Putamen (tissue), 1 donor: ENCODE measurements at regions not wholly inside any gene's neighbourhood (a gene's known extent, or its start where the extent isn't known, plus 50 kb on each side); places are given as distances from the start of the nearest gene placed in this dataset.
"Not testable (repeated sequence)": the region's sequence is repeated elsewhere in the genome, so short reads cannot be mapped to it uniquely, and the experiment has no call there.

Experiments
- DNase-seq: peaks from one replicate; pipeline ENCODE4 v3.0.0-alpha.2; 2016; ENCODE audit warnings: low spot score

GRCh38 chr6:26264547-26264946, 100.5 kb upstream of the BTN3A2 start:
- no peak for DNase-seq

GRCh38 chr6:26267083-26267589, 97.9 kb upstream of the BTN3A2 start:
- no peak for DNase-seq

- no peak for DNase-seq
These were observed 96.2 kb upstream of the BTN3A2 start for GRCh38 chr6:26268659-26269402.

GRCh38 chr6:26269531-26270485, 95.2 kb upstream of the BTN3A2 start:
- DNase-seq: no peak

- no peak for DNase-seq
These were observed 94.5 kb upstream of the BTN3A2 start for GRCh38 chr6:26270486-26270861.

- DNase-seq: peak; percentile 56
These were observed 93.9 kb upstream of the BTN3A2 start for GRCh38 chr6:26270903-26271667.

GRCh38 chr6:26271668-26272024, 93.4 kb upstream of the BTN3A2 start:
- no peak for DNase-seq

- DNase-seq: no peak
These were observed 92.8 kb upstream of the BTN3A2 start for GRCh38 chr6:26272171-26272637.

GRCh38 chr6:26273673-26274588, 91.1 kb upstream of the BTN3A2 start:
- no peak for DNase-seq

GRCh38 chr6:26275663-26276062, 89.3 kb upstream of the BTN3A2 start:
- no peak for DNase-seq

GRCh38 chr6:26276841-26277648, 88.0 kb upstream of the BTN3A2 start:
- DNase-seq: no peak

- DNase-seq: no peak
These were observed 86.5 kb upstream of the BTN3A2 start for GRCh38 chr6:26278536-26278935.

GRCh38 chr6:26279371-26279770, 85.6 kb upstream of the BTN3A2 start:
- DNase-seq: not testable (repeated sequence)

- no peak for DNase-seq
These were observed 84.6 kb upstream of the BTN3A2 start for GRCh38 chr6:26280407-26280806.

- peak; percentile 28 for DNase-seq
These were observed 80.4 kb upstream of the BTN3A2 start for GRCh38 chr6:26284537-26285142.

- DNase-seq: peak; percentile 96
These were observed 79.6 kb upstream of the BTN3A2 start for GRCh38 chr6:26285143-26286134.

- peak; percentile 83 for DNase-seq
These were observed 78.7 kb upstream of the BTN3A2 start for GRCh38 chr6:26286168-26286877.

- no peak for DNase-seq
These were observed 76.8 kb upstream of the BTN3A2 start for GRCh38 chr6:26288155-26288554.
